ENCODE measurements at regions not wholly inside any gene's neighbourhood (a gene's known extent, or its start where the extent isn't known, plus 50 kb on each side); places are given as distances from the start of the nearest gene placed in this dataset.

DNA sequence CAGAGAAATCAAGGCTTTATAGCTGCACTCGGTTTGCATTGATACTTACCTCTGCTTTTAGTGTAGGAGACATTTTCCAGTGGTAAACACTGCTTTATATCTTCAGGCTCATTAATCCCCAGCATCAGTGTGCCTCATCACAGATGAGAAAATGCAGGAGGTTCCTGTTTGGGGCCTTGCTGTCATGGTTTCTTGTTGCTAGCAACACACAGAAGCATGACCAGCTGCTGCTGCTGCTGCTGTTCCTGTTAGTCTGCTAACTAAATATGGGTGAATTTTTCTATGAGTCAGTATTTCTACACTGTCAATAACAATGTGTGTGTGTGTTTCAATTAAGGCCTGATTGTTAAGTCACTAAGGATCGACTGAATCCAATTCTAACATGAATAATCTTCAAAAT, 85.8 kb upstream of the RGS1 start:
- TF ChIP-seq, protein P1, sequence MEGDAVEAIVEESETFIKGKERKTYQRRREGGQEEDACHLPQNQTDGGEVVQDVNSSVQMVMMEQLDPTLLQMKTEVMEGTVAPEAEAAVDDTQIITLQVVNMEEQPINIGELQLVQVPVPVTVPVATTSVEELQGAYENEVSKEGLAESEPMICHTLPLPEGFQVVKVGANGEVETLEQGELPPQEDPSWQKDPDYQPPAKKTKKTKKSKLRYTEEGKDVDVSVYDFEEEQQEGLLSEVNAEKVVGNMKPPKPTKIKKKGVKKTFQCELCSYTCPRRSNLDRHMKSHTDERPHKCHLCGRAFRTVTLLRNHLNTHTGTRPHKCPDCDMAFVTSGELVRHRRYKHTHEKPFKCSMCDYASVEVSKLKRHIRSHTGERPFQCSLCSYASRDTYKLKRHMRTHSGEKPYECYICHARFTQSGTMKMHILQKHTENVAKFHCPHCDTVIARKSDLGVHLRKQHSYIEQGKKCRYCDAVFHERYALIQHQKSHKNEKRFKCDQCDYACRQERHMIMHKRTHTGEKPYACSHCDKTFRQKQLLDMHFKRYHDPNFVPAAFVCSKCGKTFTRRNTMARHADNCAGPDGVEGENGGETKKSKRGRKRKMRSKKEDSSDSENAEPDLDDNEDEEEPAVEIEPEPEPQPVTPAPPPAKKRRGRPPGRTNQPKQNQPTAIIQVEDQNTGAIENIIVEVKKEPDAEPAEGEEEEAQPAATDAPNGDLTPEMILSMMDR (IDR thresholded peaks at IDR 0.05), result no peak
- TF ChIP-seq POLR2A (IDR thresholded peaks at IDR 0.05), result no peak
